DND-41 (cell line): ENCODE measurements at regions not wholly inside any gene's neighbourhood (a gene's known extent, or its start where the extent isn't known, plus 50 kb on each side); places are given as distances from the start of the nearest gene placed in this dataset.

Source experiments
- ATAC-seq: fragments of 200-7000 bp; cut with Tn5 transposase; 3 replicates; pipeline ENCODE4 v1.9.1; 2021; ENCODE audit warnings: low read depth; ENCODE audit not compliant: insufficient read depth
- DNase-seq: peaks from one replicate; pipeline ENCODE4 v3.0.0-alpha.2; 2020
- H2AFZ ChIP-seq: 2 replicates; pipeline ENCODE4 v1.6.0; 2012; ENCODE audit warnings: low read depth, low read length
- H3K27ac ChIP-seq: 2 replicates; pipeline ENCODE4 v1.5.1; 2012; ENCODE audit warnings: low read length, inconsistent platforms
- H3K27me3 ChIP-seq: fragments of 200-600 bp; sonication (generic); 2 replicates; pipeline ENCODE4 v1.6.0; 2012; ENCODE audit warnings: low read length, mild to moderate bottlenecking, inconsistent platforms; ENCODE audit not compliant: insufficient read depth, poor library complexity
- H3K36me3 ChIP-seq: 2 replicates; pipeline ENCODE4 v1.5.1; 2012; ENCODE audit warnings: low read length, inconsistent platforms; ENCODE audit not compliant: insufficient read depth
- H3K4me1 ChIP-seq: 2 replicates; pipeline ENCODE4 v1.5.1; 2012; ENCODE audit warnings: mild to moderate bottlenecking, low read length; ENCODE audit not compliant: insufficient read depth
- H3K4me2 ChIP-seq: 2 replicates; pipeline ENCODE4 v1.6.0; 2012; ENCODE audit warnings: mild to moderate bottlenecking, moderate library complexity, low read length, inconsistent platforms; ENCODE audit not compliant: insufficient read depth
- H3K4me3 ChIP-seq, 2 experiments: fragments of 200-600 bp in 1 of 2; shearing (Covaris generic) in 1 of 2; 2 replicates each; pipeline ENCODE4 v1.5.1; 2012 to 2016; ENCODE audit warnings: inconsistent platforms in 2 of 2, low read length in 2 of 2, mild to moderate bottlenecking in 2 of 2, low read depth in 1 of 2, moderate library complexity in 1 of 2
- H3K79me2 ChIP-seq: 2 replicates; pipeline ENCODE4 v1.6.0; 2012; ENCODE audit warnings: low read length, inconsistent platforms; ENCODE audit not compliant: insufficient read depth
- H3K9ac ChIP-seq: 2 replicates; pipeline ENCODE4 v1.6.0; 2012; ENCODE audit warnings: low read depth, mild to moderate bottlenecking, inconsistent platforms, low read length, moderate library complexity
- H3K9me3 ChIP-seq: 2 replicates; pipeline ENCODE4 v1.5.1; 2012; ENCODE audit warnings: low read length, moderate library complexity, mild to moderate bottlenecking, inconsistent platforms; ENCODE audit not compliant: insufficient read depth, severe bottlenecking
- H4K20me1 ChIP-seq: 2 replicates; pipeline ENCODE4 v1.6.0; 2012; ENCODE audit warnings: low read length; ENCODE audit not compliant: insufficient read depth
- EZH2 ChIP-seq: IDR thresholded peaks from 3 replicates; pipeline ENCODE4 v1.6.1; 2012; ENCODE audit warnings: borderline replicate concordance, low read depth, mild to moderate bottlenecking, moderate library complexity, low read length, inconsistent platforms; ENCODE audit not compliant: severe bottlenecking
- TF ChIP-seq, protein P1 (sequence below): IDR thresholded peaks from 2 replicates; pipeline ENCODE4 v1.5.1; 2012; ENCODE audit warnings: borderline replicate concordance, low read length, moderate library complexity, mild to moderate bottlenecking; ENCODE audit not compliant: poor library complexity, severe bottlenecking; ENCODE audit errors: extremely low read depth

DNA sequence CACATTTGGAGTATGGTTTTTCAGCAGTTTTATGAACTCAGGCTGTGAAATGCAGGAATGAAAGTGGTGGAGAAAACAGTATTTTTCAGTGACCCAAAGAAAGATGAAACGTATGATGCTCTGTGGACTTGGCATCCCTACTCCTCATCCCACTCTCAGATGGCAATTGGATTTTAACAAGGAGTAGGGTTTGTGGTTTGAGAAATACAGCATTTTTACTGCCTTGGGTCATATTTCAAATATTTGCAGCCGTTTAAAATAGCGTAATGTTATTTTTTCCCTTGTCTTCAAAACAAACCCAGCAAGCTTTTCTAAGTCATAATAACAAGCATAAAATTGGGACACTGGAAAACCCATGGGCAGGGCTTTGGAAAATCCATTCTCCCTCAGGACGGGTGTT lies 117.2 kb upstream of the LRIG1 start:
- Histone ChIP-seq H4K20me1 (no peaks in the 10 kb centered on the region), H3K4me1 (0 out of 2 replicates have a peak, but pooled peaks cover 4% of the 10 kb centered on the region), H3K79me2 (no peaks in the 10 kb centered on the region), H2AFZ (no peak overlapping the region), H3K9me3 (no peaks in the 10 kb centered on the region), H3K4me3 (no peak overlapping the region), H3K27me3 (no peaks in the 10 kb centered on the region), H3K9ac (no peak overlapping the region), H3K27ac (no peak overlapping the region), H3K36me3 (no peaks in the 10 kb centered on the region), H3K4me2 (no peak overlapping the region)
- TF ChIP-seq, protein P1, sequence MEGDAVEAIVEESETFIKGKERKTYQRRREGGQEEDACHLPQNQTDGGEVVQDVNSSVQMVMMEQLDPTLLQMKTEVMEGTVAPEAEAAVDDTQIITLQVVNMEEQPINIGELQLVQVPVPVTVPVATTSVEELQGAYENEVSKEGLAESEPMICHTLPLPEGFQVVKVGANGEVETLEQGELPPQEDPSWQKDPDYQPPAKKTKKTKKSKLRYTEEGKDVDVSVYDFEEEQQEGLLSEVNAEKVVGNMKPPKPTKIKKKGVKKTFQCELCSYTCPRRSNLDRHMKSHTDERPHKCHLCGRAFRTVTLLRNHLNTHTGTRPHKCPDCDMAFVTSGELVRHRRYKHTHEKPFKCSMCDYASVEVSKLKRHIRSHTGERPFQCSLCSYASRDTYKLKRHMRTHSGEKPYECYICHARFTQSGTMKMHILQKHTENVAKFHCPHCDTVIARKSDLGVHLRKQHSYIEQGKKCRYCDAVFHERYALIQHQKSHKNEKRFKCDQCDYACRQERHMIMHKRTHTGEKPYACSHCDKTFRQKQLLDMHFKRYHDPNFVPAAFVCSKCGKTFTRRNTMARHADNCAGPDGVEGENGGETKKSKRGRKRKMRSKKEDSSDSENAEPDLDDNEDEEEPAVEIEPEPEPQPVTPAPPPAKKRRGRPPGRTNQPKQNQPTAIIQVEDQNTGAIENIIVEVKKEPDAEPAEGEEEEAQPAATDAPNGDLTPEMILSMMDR = no peak
- TF ChIP-seq EZH2 = no peak
- ATAC-seq (no peak), DNase-seq (no peak)

- DNase-seq (no peak), ATAC-seq (no peak)
- H3K36me3 ChIP-seq = no peaks in the 10 kb centered on the region
- no peak overlapping the region for H2AFZ ChIP-seq
- 0 out of 2 replicates have a peak, but pooled peaks cover 4% of the 10 kb centered on the region for H3K4me1 ChIP-seq
- no peaks in the 10 kb centered on the region for H3K79me2 ChIP-seq
- H4K20me1 ChIP-seq = no peaks in the 10 kb centered on the region
- H3K27ac ChIP-seq = no peak overlapping the region
- no peaks in the 10 kb centered on the region for H3K9me3 ChIP-seq
- TF ChIP-seq, protein P1 = no peak
- TF ChIP-seq EZH2 = no peak
- no peaks in the 10 kb centered on the region for H3K27me3 ChIP-seq
- H3K9ac ChIP-seq = no peak overlapping the region
- H3K4me3 ChIP-seq = no peak overlapping the region
- no peak overlapping the region for H3K4me2 ChIP-seq
These were observed 119.5 kb upstream of the LRIG1 start for GRCh38 chr3:66620296-66620695.

- Histone ChIP-seq H3K9me3 (no peaks in the 10 kb centered on the region), H4K20me1 (no peaks in the 10 kb centered on the region), H3K36me3 (no peaks in the 10 kb centered on the region), H3K9ac (no peak overlapping the region), H2AFZ (no peak overlapping the region), H3K4me1 (no peaks in the 10 kb centered on the region), H3K4me3 (no peak overlapping the region), H3K27ac (no peak overlapping the region), H3K27me3 (no peaks in the 10 kb centered on the region), H3K79me2 (no peaks in the 10 kb centered on the region), H3K4me2 (no peak overlapping the region)
- ATAC-seq (no peak), DNase-seq (no peak)
- no peak for TF ChIP-seq EZH2
- TF ChIP-seq, protein P1 = no peak
These were observed 122.1 kb upstream of the LRIG1 start for GRCh38 chr3:66622756-66623457.
